OCI-LY3 (cell line): ENCODE measurements at regions not wholly inside any gene's neighbourhood (a gene's known extent, or its start where the extent isn't known, plus 50 kb on each side); places are given as distances from the start of the nearest gene placed in this dataset.

Source experiments
- H2AFZ ChIP-seq: fragments of 200-600, 300-600 bp; shearing (Covaris generic); 2 replicates; pipeline ENCODE4 v1.6.0; 2014; ENCODE audit warnings: antibody characterized with exemption, low read depth, low read length
- H3K27ac ChIP-seq: fragments of 200-600, 300-600 bp; sonication (generic); 2 replicates; pipeline ENCODE4 v1.5.1; 2014; ENCODE audit warnings: mild to moderate bottlenecking, low read length, moderate library complexity, mixed read lengths
- H3K27me3 ChIP-seq: fragments of 200-600, 300-600 bp; sonication (generic); 2 replicates; pipeline ENCODE4 v1.6.1; 2014; ENCODE audit warnings: low read depth, low read length, mixed read lengths
- H3K36me3 ChIP-seq: fragments of 200-600, 300-600 bp; sonication (generic); replicated peaks from 2 replicates; pipeline ENCODE3; 2014; ENCODE audit warnings: low read depth, low read length, mixed read lengths
- H3K4me1 ChIP-seq: fragments of 300-600, 200-600 bp; sonication (generic); 2 replicates; pipeline ENCODE4 v1.6.1; 2014; ENCODE audit warnings: low read length, mixed read lengths
- H3K4me2 ChIP-seq: fragments of 200-600, 300-600 bp; sonication (generic); 2 replicates; pipeline ENCODE4 v1.6.1; 2014; ENCODE audit warnings: low read length, mixed read lengths
- H3K4me3 ChIP-seq: fragments of 300-600, 200-600 bp; sonication (generic); 2 replicates; pipeline ENCODE4 v1.5.1; 2014; ENCODE audit warnings: antibody characterized with exemption, mild to moderate bottlenecking, low read length, moderate library complexity
- H3K79me2 ChIP-seq: fragments of 300-600, 200-600 bp; shearing (Covaris generic); 2 replicates; pipeline ENCODE4 v1.6.1; 2014; ENCODE audit warnings: mild to moderate bottlenecking, low read length, mixed read lengths
- H3K9ac ChIP-seq: fragments of 300-600, 200-600 bp; shearing (Covaris generic); 2 replicates; pipeline ENCODE4 v1.6.0; 2014; ENCODE audit warnings: mild to moderate bottlenecking, low read length, moderate library complexity
- H3K9me3 ChIP-seq: fragments of 200-600, 300-600 bp; shearing (Covaris generic); 2 replicates; pipeline ENCODE4 v1.6.1; 2014; ENCODE audit warnings: low read length, mixed read lengths; ENCODE audit not compliant: insufficient read depth
- H4K20me1 ChIP-seq: fragments of 200-600, 300-600 bp; sonication (generic); 2 replicates; pipeline ENCODE4 v1.6.1; 2016; ENCODE audit warnings: low read length, mixed read lengths; ENCODE audit not compliant: insufficient read depth
- CTCF ChIP-seq: fragments of 200-600, 300-600 bp; sonication (generic); IDR thresholded peaks from 2 replicates; pipeline ENCODE4 v1.5.1; 2014; ENCODE audit warnings: antibody characterized with exemption, low read length, low read depth
- EZH2phosphoT487 ChIP-seq: fragments of 200-600 bp; shearing (Covaris generic); IDR thresholded peaks from 2 replicates; pipeline ENCODE4 v1.6.1; 2018; ENCODE audit warnings: antibody characterized with exemption, mixed run types, low read depth

DNA sequence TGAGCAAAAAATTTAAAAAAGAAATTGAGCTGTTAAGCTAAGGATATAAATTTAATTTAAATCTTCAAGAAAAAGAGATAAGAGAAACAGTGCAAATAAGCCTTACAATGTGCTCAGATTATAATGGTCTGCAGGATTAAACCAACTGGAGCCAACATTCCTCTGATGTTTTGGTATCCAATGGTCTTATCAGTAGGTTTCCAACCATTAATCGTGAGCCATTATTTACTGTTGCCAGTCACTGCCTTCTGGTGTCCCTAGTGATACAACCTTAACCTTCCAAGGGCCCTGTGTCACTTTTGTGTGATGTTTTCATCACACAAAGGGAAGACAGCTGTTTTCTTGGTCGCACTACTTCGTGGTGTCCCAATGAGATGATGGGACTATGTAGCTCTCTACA is 134.5 kb upstream of the CTAGE1 start:
- Histone ChIP-seq H3K4me1 (peaks cover 9% of the 10 kb centered on the region), H3K9ac (no peak overlapping the region), H3K4me2 (no peak overlapping the region), H3K9me3 (no peaks in the 10 kb centered on the region), H2AFZ (no peak overlapping the region), H3K27ac (no peak overlapping the region), H3K79me2 (no peaks in the 10 kb centered on the region), H3K4me3 (no peak overlapping the region), H3K27me3 (peaks cover 8% of the 10 kb centered on the region; the same call in 1 of the 2 replicates), H3K36me3 (no peaks in the 10 kb centered on the region), H4K20me1 (no peaks in the 10 kb centered on the region)
- TF ChIP-seq EZH2phosphoT487 = no peak
- no peak for TF ChIP-seq CTCF

- H3K36me3 ChIP-seq = no peaks in the 10 kb centered on the region
Measured at GRCh38 chr18:22552899-22553460, 135.3 kb upstream of the CTAGE1 start.

DNA sequence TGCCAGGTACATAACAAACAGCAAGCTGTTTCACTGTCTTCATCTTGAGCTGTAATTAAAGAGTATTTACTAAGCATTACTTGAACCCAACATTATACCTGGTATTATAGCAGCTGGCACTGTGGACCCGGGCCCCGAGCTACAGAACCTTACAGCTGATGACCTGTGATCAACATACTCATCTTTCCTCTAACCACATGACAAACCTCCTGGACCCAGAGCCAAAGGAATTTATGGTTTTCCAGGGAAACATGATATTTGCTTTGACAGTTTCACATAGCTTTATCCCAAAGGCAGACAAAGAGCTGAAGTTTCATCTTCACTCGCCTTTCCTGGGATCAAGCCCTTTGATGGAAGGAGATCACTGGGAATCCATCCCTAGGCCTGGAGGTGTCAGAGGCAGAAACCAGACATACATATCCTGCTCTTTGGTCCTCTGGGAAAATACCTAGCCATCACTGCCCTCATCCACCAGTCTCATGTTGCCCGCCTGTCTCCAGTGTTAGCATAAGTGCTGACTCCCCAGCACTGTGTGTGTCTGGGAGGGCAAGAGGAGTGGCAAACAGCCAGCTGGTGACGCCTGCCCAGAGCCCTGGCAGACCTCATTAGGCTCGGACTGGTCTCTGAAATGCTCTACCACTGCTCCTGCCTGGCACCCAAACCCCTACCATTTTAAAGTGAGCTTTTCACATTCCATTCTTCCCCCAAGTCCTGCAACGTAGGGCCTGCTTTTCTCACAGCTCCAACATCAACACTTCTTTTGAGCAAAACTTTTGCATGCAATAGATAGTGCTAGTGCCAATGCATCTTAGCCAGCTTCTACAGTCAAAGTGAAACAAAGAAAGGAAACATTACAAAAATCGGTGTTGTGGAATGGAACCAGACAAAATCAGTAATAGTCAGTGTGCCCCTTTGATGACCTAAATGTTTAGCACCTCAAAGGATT is 138.8 kb upstream of the CTAGE1 start:
- peak overlapping the region; percentile 50 for H3K4me2 ChIP-seq
- H3K4me1 ChIP-seq = peaks cover 10% of the 10 kb centered on the region
- H3K27me3 ChIP-seq = no peaks in the 10 kb centered on the region
- H3K9me3 ChIP-seq = no peaks in the 10 kb centered on the region
- no peak overlapping the region for H3K9ac ChIP-seq
- H4K20me1 ChIP-seq = no peaks in the 10 kb centered on the region
- H3K27ac ChIP-seq = no peak overlapping the region
- no peaks in the 10 kb centered on the region for H3K36me3 ChIP-seq
- no peaks in the 10 kb centered on the region for H3K79me2 ChIP-seq
- no peak for TF ChIP-seq CTCF
- no peak for TF ChIP-seq EZH2phosphoT487
- no peak overlapping the region for H2AFZ ChIP-seq
- H3K4me3 ChIP-seq = no peak overlapping the region

More at GRCh38 chr18:22552899-22553460, 135.3 kb upstream of the CTAGE1 start:
- TF ChIP-seq EZH2phosphoT487 (no peak), CTCF (no peak)
- Histone ChIP-seq H3K27ac (no peak overlapping the region), H3K4me1 (peaks cover 10% of the 10 kb centered on the region), H2AFZ (no peak overlapping the region), H4K20me1 (no peaks in the 10 kb centered on the region), H3K27me3 (peaks cover 8% of the 10 kb centered on the region; the same call in 1 of the 2 replicates), H3K4me2 (no peak overlapping the region), H3K9ac (no peak overlapping the region), H3K79me2 (no peaks in the 10 kb centered on the region), H3K4me3 (no peak overlapping the region), H3K9me3 (no peaks in the 10 kb centered on the region)

- Histone ChIP-seq H3K4me1 (peaks cover 10% of the 10 kb centered on the region), H3K9ac (no peak overlapping the region), H3K27ac (no peak overlapping the region), H2AFZ (no peak overlapping the region), H3K27me3 (no peaks in the 10 kb centered on the region), H3K36me3 (no peaks in the 10 kb centered on the region), H4K20me1 (no peaks in the 10 kb centered on the region), H3K9me3 (no peaks in the 10 kb centered on the region), H3K79me2 (no peaks in the 10 kb centered on the region), H3K4me3 (no peak overlapping the region), H3K4me2 (peak overlapping the region; percentile 50)
- TF ChIP-seq EZH2phosphoT487 (no peak), CTCF (no peak)
Measured at GRCh38 chr18:22557168-22557941, 139.6 kb upstream of the CTAGE1 start.
